Loucy (cell line): ENCODE measurements at regions not wholly inside any gene's neighbourhood (a gene's known extent, or its start where the extent isn't known, plus 50 kb on each side); places are given as distances from the start of the nearest gene placed in this dataset.
A peak's percentile ranks its signal among the peaks of the same experiment; 100 is the strongest.

ENCODE experiments used
- H2AFZ ChIP-seq: fragments of 200-600 bp; sonication (generic); 2 replicates; pipeline ENCODE4 v1.6.0; 2016; ENCODE audit warnings: antibody characterized with exemption, mild to moderate bottlenecking, low read length, moderate library complexity
- H3F3A ChIP-seq: fragments of 200-600 bp; 2 replicates; pipeline ENCODE4 v1.6.0; 2016; ENCODE audit warnings: antibody characterized with exemption, low read depth, mild to moderate bottlenecking
- H3K27me3 ChIP-seq: fragments of 200-600 bp; sonication (generic); 2 replicates; pipeline ENCODE4 v1.6.1; 2014; ENCODE audit warnings: low read length, mild to moderate bottlenecking; ENCODE audit not compliant: insufficient read depth, poor library complexity, severe bottlenecking
- H3K36me3 ChIP-seq: fragments of 200-600 bp; sonication (generic); 2 replicates; pipeline ENCODE4 v1.6.1; 2016; ENCODE audit warnings: low read length; ENCODE audit not compliant: insufficient read depth
- H3K4me1 ChIP-seq: fragments of 200-600 bp; sonication (generic); 2 replicates; pipeline ENCODE4 v1.5.1; 2014; ENCODE audit warnings: low read length, mild to moderate bottlenecking; ENCODE audit not compliant: insufficient read depth, poor library complexity, severe bottlenecking
- H3K4me2 ChIP-seq: fragments of 200-600 bp; sonication (generic); 2 replicates; pipeline ENCODE4 v1.6.0; 2014; ENCODE audit warnings: antibody characterized with exemption, low read length, low read depth, mild to moderate bottlenecking; ENCODE audit not compliant: poor library complexity, severe bottlenecking
- H3K4me3 ChIP-seq: fragments of 200-600 bp; sonication (generic); 2 replicates; pipeline ENCODE4 v1.5.1; 2014; ENCODE audit warnings: low read length, mild to moderate bottlenecking, mixed read lengths; ENCODE audit not compliant: poor library complexity, severe bottlenecking
- H3K79me2 ChIP-seq: fragments of 200-600 bp; sonication (generic); 2 replicates; pipeline ENCODE4 v1.6.1; 2014; ENCODE audit warnings: low read length; ENCODE audit not compliant: insufficient read depth
- H3K9ac ChIP-seq: fragments of 200-600 bp; sonication (generic); 2 replicates; pipeline ENCODE4 v1.6.0; 2014; ENCODE audit warnings: mild to moderate bottlenecking, low read depth, low read length, moderate library complexity; ENCODE audit not compliant: poor library complexity, severe bottlenecking
- H3K9me2 ChIP-seq: fragments of 200-600 bp; sonication (generic); replicated peaks from 2 replicates; pipeline ENCODE4 v1.6.1; 2016; ENCODE audit warnings: low read depth, low read length, mixed read lengths
- H3K9me3 ChIP-seq: fragments of 200-600 bp; sonication (generic); 2 replicates; pipeline ENCODE4 v1.6.1; 2014; ENCODE audit warnings: mild to moderate bottlenecking, antibody characterized with exemption, low read length, low read depth; ENCODE audit not compliant: insufficient read depth
- H4K20me1 ChIP-seq: fragments of 200-600 bp; sonication (generic); 2 replicates; pipeline ENCODE4 v1.6.0; 2014; ENCODE audit warnings: antibody characterized with exemption, low read length, mild to moderate bottlenecking; ENCODE audit not compliant: insufficient read depth, poor library complexity, severe bottlenecking
- CTCF ChIP-seq: fragments of 200-600 bp; sonication (generic); conservative IDR thresholded peaks from 2 replicates; pipeline ENCODE4 v1.5.1; 2014; ENCODE audit warnings: mild to moderate bottlenecking, antibody characterized with exemption, low read length
- EZH2phosphoT487 ChIP-seq: fragments of 200-600 bp; IDR thresholded peaks from 2 replicates; pipeline ENCODE4 v1.6.1; 2018; ENCODE audit warnings: antibody characterized with exemption, mild to moderate bottlenecking, moderate library complexity, borderline replicate concordance

DNA sequence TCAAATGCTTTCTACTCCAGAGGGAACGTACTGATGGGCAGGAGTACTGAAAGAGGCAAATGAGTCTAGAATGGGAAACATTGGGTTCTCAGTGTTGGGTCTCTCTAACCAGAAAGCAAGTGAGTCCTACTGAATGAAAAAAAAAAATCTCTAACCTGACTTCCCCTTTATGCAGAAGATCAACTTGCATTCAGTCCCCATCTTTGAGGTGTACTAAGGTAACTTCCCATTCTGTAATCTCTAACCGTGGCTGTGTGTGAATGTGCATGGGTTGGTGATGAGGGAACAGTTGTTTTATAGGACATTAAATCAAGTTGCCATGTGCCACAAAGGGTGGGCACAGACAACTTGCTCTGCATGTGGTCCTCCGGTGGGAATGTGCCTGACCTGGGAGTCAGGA is 264.6 kb upstream of the CLINT1 start:
- Histone ChIP-seq H3K9me2 (no peaks in the 10 kb centered on the region), H3K79me2 (no peaks in the 10 kb centered on the region), H3K4me1 (peaks cover 8% of the 10 kb centered on the region), H2AFZ (no peak overlapping the region), H3K27me3 (no peaks in the 10 kb centered on the region), H3K9ac (no peak overlapping the region), H3K36me3 (no peaks in the 10 kb centered on the region), H3K9me3 (no peaks in the 10 kb centered on the region), H3F3A (no peaks in the 10 kb centered on the region), H3K4me2 (no peak overlapping the region), H3K4me3 (no peak overlapping the region), H4K20me1 (no peaks in the 10 kb centered on the region)
- TF ChIP-seq EZH2phosphoT487 (no peak), CTCF (no peak)

GRCh38 chr5:158121678-158122077 is 262.7 kb upstream of the CLINT1 start:
- H3K27me3 ChIP-seq = no peaks in the 10 kb centered on the region
- no peaks in the 10 kb centered on the region for H3F3A ChIP-seq
- H2AFZ ChIP-seq = no peak overlapping the region
- no peak overlapping the region for H3K4me3 ChIP-seq
- H3K4me1 ChIP-seq = peaks cover 8% of the 10 kb centered on the region
- H4K20me1 ChIP-seq = no peaks in the 10 kb centered on the region
- TF ChIP-seq EZH2phosphoT487 (no peak), CTCF (peak; percentile 19; the same call in 1 of the 2 replicates)
- H3K79me2 ChIP-seq = no peaks in the 10 kb centered on the region
- no peaks in the 10 kb centered on the region for H3K36me3 ChIP-seq
- no peak overlapping the region for H3K4me2 ChIP-seq
- no peak overlapping the region for H3K9ac ChIP-seq
- H3K9me3 ChIP-seq = no peaks in the 10 kb centered on the region
- H3K9me2 ChIP-seq = no peaks in the 10 kb centered on the region

DNA sequence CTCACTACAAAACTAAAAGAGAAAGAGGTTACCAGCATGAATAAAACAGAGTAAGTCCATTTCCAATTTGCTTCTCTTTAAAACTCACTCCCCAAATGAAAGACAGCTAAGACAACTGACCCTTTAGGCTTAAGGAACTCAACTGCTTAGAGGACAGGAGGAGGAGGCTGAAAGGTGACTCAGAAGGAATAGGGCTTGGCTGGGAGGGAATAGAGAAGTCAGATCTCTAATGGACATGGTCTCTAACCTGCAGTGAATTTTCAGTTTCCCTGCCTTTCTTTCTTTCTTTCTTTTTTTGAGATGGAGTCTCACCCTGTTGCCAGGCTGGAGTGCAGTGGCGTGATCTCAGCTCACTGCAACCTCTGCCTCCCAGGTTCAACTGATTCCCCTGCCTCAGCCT is 261.8 kb upstream of the CLINT1 start:
- no peaks in the 10 kb centered on the region for H3K27me3 ChIP-seq
- no peaks in the 10 kb centered on the region for H3F3A ChIP-seq
- H3K4me3 ChIP-seq = no peak overlapping the region
- H3K79me2 ChIP-seq = no peaks in the 10 kb centered on the region
- H3K4me2 ChIP-seq = peak overlapping the region; percentile 20
- H4K20me1 ChIP-seq = no peaks in the 10 kb centered on the region
- H3K36me3 ChIP-seq = no peaks in the 10 kb centered on the region
- H3K4me1 ChIP-seq = peaks cover 8% of the 10 kb centered on the region
- no peaks in the 10 kb centered on the region for H3K9me3 ChIP-seq
- TF ChIP-seq EZH2phosphoT487 (no peak), CTCF (no peak)
- H2AFZ ChIP-seq = no peak overlapping the region
- H3K9ac ChIP-seq = no peak overlapping the region
- no peaks in the 10 kb centered on the region for H3K9me2 ChIP-seq
